Uterus (tissue), 2 donors: ENCODE measurements at regions not wholly inside any gene's neighbourhood (a gene's known extent, or its start where the extent isn't known, plus 50 kb on each side); places are given as distances from the start of the nearest gene placed in this dataset.

Experiments used
- POLR2A ChIP-seq, 2 donors: fragments of 450-650 bp; IDR thresholded peaks; one replicate each; pipeline ENCODE4 v1.6.1; 2016; ENCODE audit warnings: antibody characterized with exemption in 2 of 2, mild to moderate bottlenecking in 1 of 2, moderate library complexity in 1 of 2
- TF ChIP-seq, protein P1 (sequence below), 4 experiments: fragments of 200-600 bp in 2 of 4; fragments of 450-650 bp in 2 of 4; sonication (generic) in 2 of 4; IDR thresholded peaks; one replicate each; pipeline ENCODE4 v1.5.1; 2016 to 2019; ENCODE audit warnings: antibody characterized with exemption in 4 of 4, mild to moderate bottlenecking in 2 of 4, moderate library complexity in 1 of 4

DNA sequence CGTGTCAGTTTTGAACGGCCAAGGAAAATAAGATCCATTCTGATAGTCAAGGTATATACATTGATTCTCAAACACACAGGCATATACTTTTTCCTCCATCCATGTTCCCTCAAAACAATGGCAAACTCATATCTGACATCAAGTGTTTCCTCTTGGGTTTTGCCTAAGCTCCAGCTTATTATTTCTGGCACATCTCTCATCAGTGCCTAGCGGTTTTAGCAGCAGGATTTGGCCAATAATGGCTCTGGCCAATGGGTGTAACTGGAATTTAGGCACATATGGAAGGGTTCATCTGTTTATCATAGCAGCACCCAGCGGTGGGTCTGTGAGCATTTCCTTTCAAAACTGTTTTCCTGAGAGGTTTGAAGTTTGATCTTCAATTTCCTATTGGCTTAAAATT lies 161.6 kb upstream of the TLL1 start:
- TF ChIP-seq, protein P1, sequence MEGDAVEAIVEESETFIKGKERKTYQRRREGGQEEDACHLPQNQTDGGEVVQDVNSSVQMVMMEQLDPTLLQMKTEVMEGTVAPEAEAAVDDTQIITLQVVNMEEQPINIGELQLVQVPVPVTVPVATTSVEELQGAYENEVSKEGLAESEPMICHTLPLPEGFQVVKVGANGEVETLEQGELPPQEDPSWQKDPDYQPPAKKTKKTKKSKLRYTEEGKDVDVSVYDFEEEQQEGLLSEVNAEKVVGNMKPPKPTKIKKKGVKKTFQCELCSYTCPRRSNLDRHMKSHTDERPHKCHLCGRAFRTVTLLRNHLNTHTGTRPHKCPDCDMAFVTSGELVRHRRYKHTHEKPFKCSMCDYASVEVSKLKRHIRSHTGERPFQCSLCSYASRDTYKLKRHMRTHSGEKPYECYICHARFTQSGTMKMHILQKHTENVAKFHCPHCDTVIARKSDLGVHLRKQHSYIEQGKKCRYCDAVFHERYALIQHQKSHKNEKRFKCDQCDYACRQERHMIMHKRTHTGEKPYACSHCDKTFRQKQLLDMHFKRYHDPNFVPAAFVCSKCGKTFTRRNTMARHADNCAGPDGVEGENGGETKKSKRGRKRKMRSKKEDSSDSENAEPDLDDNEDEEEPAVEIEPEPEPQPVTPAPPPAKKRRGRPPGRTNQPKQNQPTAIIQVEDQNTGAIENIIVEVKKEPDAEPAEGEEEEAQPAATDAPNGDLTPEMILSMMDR (IDR thresholded peaks at IDR 0.05) = no peak
- TF ChIP-seq POLR2A (IDR thresholded peaks at IDR 0.05) = no peak
